Lower leg skin (tissue), 4 donors: ENCODE measurements at regions not wholly inside any gene's neighbourhood (a gene's known extent, or its start where the extent isn't known, plus 50 kb on each side); places are given as distances from the start of the nearest gene placed in this dataset.
A peak's percentile ranks its signal among the peaks of the same experiment; 100 is the strongest.

Source experiments
- DNase-seq, 2 donors: peaks; one replicate each; pipeline ENCODE4 v3.0.0-alpha.2; 2019; ENCODE audit warnings: low spot score in 2 of 2
- H3K4me3 ChIP-seq: fragments of 200-600 bp; sonication (generic); 2 replicates; pipeline ENCODE4 v1.5.1; 2017; ENCODE audit warnings: mild to moderate bottlenecking, low read depth; ENCODE audit not compliant: poor library complexity, severe bottlenecking
- CTCF ChIP-seq, 3 donors: fragments of 450-650 bp; IDR thresholded peaks; one replicate each; pipeline ENCODE4 v1.5.1; 2016; ENCODE audit warnings: antibody characterized with exemption in 3 of 3, mild to moderate bottlenecking in 3 of 3, moderate library complexity in 2 of 3
- POLR2A ChIP-seq, 2 donors: fragments of 450-650 bp; IDR thresholded peaks; one replicate each; pipeline ENCODE4 v1.6.1; 2016 to 2017; ENCODE audit warnings: antibody characterized with exemption in 2 of 2, mild to moderate bottlenecking in 1 of 2, moderate library complexity in 1 of 2
- WGBS, 2 donors: methylation state at CpG; one replicate each; pipeline ENCODE4 v1.1.5; 2018; 5-methylcytosine and 5-hydroxymethylcytosine counted together
- intact Hi-C: fragments of 100-400 bp; cut with DNase I; formaldehyde crosslinking; loops from one replicate; pipeline ENCODE4 v1.15.0; 2023; ENCODE audit warnings: low total_unique reads

DNA sequence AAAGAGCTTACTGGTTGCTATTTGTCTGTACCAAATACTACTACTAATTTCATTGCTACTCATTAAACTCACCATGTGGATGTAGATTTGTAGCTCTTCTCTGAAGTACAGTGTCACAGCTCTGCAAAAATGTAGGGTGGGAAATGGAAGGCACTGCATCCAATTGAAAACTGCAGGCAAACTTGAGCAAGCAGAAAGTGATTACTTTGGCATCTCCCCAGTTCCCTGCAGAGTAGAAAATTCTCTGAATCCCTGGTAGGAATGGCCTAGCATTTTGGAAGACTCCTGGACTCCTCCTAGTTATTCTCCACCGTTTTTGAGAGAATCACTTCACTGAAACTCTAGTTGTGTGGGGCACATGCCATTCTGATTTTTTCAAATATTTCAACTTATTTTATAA lies 239.1 kb downstream of the DIO2 start:
- 37 to 50% methylated on average over 1 of the region's 1 CpG for WGBS, 2 donors
- no peak overlapping the region for H3K4me3 ChIP-seq
- no peak for TF ChIP-seq POLR2A (IDR thresholded peaks at IDR 0.05)
- TF ChIP-seq CTCF (IDR thresholded peaks at IDR 0.05), result no peak
- intact Hi-C loops, result no loop called here
- no peak for DNase-seq

DNA sequence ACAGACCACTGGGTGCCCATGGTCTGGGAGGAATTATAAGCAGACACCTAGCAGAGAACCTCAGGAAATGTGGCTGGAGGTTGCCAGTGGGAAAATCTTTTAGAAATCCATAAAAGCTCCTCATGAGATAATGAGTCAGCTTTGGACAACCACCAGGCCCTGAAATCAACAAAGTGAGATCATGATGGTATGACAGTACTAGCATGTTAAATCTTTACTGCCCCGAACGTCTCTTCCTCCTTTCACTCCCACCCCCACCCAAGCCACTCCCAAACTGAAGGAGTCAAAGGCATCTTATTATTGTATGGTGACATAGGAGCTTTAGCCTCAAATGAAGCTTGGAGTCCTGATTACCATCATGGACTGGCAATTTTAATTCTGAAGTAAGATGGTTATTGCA lies 240.0 kb downstream of the DIO2 start:
- WGBS, 2 donors, result 39 to 45% methylated on average over 2 of the region's 2 CpGs
- H3K4me3 ChIP-seq, result no peak overlapping the region
- intact Hi-C loops, result no loop called here
- TF ChIP-seq CTCF (IDR thresholded peaks at IDR 0.05), result no peak
- no peak for TF ChIP-seq POLR2A (IDR thresholded peaks at IDR 0.05)
- DNase-seq, result peak in 1 of 2 donors; percentile 47

GRCh38 chr14:79967453-79967852 lies 243.9 kb downstream of the DIO2 start:
- intact Hi-C loops, result no loop called here
- H3K4me3 ChIP-seq, result no peak overlapping the region
- 35 to 39% methylated on average over 2 of the region's 2 CpGs for WGBS, 2 donors
- DNase-seq, result no peak
- TF ChIP-seq CTCF (IDR thresholded peaks at IDR 0.05), result no peak
- no peak for TF ChIP-seq POLR2A (IDR thresholded peaks at IDR 0.05)

- TF ChIP-seq CTCF (IDR thresholded peaks at IDR 0.05) (no peak), POLR2A (IDR thresholded peaks at IDR 0.05) (no peak)
- DNase-seq, result no peak
- intact Hi-C loops, result no loop called here
- no peak overlapping the region for H3K4me3 ChIP-seq
These were observed 244.3 kb downstream of the DIO2 start for GRCh38 chr14:79967001-79967400.

GRCh38 chr14:79965896-79966295 lies 245.4 kb downstream of the DIO2 start:
- intact Hi-C loops, result no loop called here
- WGBS, 2 donors, result 88 to 89% methylated on average over 2 of the region's 2 CpGs
- no peak for DNase-seq
- no peak for TF ChIP-seq POLR2A (IDR thresholded peaks at IDR 0.05)
- TF ChIP-seq CTCF (IDR thresholded peaks at IDR 0.05), result no peak
- no peak overlapping the region for H3K4me3 ChIP-seq

DNA sequence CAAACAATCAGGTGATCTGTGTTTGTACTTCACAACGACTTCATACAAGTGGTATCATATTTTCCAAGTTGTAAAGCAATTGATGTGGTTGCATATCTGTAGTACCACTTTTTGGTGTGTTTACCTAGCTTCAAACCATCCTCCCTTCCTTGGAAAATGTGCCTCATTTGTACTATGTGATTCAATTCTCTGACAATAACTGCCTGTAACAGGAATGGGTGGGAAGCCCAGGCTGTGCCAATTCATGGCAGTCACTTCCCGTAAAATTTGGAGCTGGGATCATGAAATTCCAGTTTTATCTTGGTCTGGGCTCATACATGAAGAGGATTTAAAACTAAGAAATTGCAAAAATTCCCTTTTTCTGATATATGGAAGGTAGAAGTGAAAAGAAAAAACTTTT lies 250.1 kb downstream of the DIO2 start:
- no peak for DNase-seq
- TF ChIP-seq CTCF (IDR thresholded peaks at IDR 0.05), result no peak
- TF ChIP-seq POLR2A (IDR thresholded peaks at IDR 0.05), result no peak
- intact Hi-C loops, result no loop called here
- H3K4me3 ChIP-seq, result no peak overlapping the region
- 59 to 74% methylated on average over 2 of the region's 2 CpGs for WGBS, 2 donors
